ENCODE measurements at regions not wholly inside any gene's neighbourhood (a gene's known extent, or its start where the extent isn't known, plus 50 kb on each side); places are given as distances from the start of the nearest gene placed in this dataset.
"Not testable (repeated sequence)": the region's sequence is repeated elsewhere in the genome, so short reads cannot be mapped to it uniquely, and the experiment has no call there.

GRCh38 chr9:85876628-85877027 is 64.3 kb upstream of the NAA35 start:
- Histone ChIP-seq H3K4me3 (no peak overlapping the region), H3K4me1 (no peaks in the 10 kb centered on the region), H3K36me3 (peaks cover 0 to 5% (median 0%) of the 10 kb centered on the region in 3 donors), H3K27ac (no peak overlapping the region), H3K9me3 (no peaks in the 10 kb centered on the region), H3K27me3 (no peaks in the 10 kb centered on the region)
- TF ChIP-seq CTCF (IDR thresholded peaks at IDR 0.05): no peak
- intact Hi-C loops (cut with DNase I; ENCODE audit: low total_unique reads): no loop called here
- DNase-seq: no peak

GRCh38 chr9:85878872-85879597 is 61.9 kb upstream of the NAA35 start:
- H3K27me3 ChIP-seq; H3K4me3 ChIP-seq; intact Hi-C loops (cut with DNase I; ENCODE audit: low total_unique reads); DNase-seq; H3K27ac ChIP-seq; H3K4me1 ChIP-seq; H3K9me3 ChIP-seq: not testable (repeated sequence)
- peaks cover 0 to 28% (median 12%) of the 10 kb centered on the region in 3 donors for H3K36me3 ChIP-seq

DNA sequence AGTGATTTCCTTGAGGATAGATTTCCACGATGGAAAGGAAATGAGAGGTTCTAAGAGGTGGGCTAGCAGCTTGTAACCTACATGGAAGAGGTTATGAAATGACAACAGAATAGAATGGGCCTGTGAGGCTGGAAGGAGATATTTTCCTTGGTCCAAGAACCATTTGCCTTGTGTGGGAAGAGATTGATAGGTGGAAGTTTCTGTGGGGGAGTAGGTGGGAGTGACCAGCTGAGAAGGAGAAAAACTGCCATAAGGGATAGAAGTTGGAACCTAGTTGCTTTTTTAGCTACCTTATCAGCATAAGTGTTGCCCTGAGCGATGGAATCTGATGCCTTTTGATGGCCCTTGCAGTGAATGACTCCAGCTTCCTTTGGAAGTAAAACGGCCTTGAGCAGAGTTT is 60.4 kb upstream of the NAA35 start:
- DNase-seq; intact Hi-C loops (cut with DNase I; ENCODE audit: low total_unique reads); H3K27me3 ChIP-seq; H3K4me1 ChIP-seq; H3K4me3 ChIP-seq; H3K9me3 ChIP-seq; H3K27ac ChIP-seq: not testable (repeated sequence)
- peaks cover 0 to 40% (median 17%) of the 10 kb centered on the region in 3 donors for H3K36me3 ChIP-seq

DNA sequence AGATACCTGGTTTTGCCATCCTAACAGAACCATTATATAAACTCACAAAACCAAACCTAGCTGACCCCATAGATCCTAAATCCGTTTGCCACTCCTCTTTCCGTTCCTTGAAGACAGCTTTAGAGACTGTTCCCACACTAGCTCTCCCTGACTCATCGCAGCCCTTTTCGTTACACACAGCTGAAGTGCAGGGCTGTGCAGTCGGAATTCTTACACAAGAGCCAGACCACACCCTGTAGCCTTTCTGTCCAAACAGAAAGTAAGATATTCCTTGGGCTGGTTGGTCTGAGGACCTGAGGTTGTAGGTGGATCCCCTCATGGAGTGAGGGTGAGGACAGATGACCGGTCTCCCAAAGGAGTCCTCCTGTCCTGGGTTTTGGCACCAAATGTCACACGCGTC is 56.7 kb upstream of the NAA35 start:
- intact Hi-C loops (cut with DNase I; ENCODE audit: low total_unique reads): no loop called here
- Histone ChIP-seq H3K36me3 (peaks cover 4 to 40% (median 17%) of the 10 kb centered on the region in 3 donors), H3K9me3 (no peaks in the 10 kb centered on the region), H3K27ac (no peak overlapping the region), H3K4me1 (no peaks in the 10 kb centered on the region), H3K27me3 (no peaks in the 10 kb centered on the region), H3K4me3 (no peak overlapping the region)
- TF ChIP-seq CTCF (IDR thresholded peaks at IDR 0.05): no peak
- no peak for DNase-seq

DNA sequence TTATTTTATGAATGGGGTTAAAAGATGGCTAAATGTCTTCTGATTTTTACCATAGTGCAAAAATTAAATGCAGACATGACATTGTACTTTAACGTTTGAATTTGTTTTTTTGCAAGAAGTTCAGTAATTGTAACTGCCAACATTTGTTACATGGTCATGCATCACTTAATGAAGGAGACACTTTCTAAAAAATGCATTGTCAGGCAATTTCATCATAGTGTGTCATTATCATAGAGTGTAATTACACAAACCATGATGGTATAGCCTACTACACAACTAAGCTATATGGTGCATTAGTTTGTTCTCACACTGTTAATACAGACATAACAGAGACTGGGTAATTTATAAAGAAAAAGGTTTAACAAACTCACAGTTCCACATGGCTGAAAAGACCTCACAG is 50.0 kb upstream of the NAA35 start:
- H3K4me1 ChIP-seq: no peaks in the 10 kb centered on the region
- DNase-seq: no peak
- H3K27me3 ChIP-seq: no peaks in the 10 kb centered on the region
- H3K9me3 ChIP-seq: no peaks in the 10 kb centered on the region
- TF ChIP-seq CTCF (IDR thresholded peaks at IDR 0.05): no peak
- peaks cover 3 to 24% (median 10%) of the 10 kb centered on the region in 3 donors for H3K36me3 ChIP-seq
- intact Hi-C loops (cut with DNase I; ENCODE audit: low total_unique reads): no loop called here
- no peak overlapping the region for H3K27ac ChIP-seq
- no peak overlapping the region for H3K4me3 ChIP-seq
